ENCODE measurements at regions not wholly inside any gene's neighbourhood (a gene's known extent, or its start where the extent isn't known, plus 50 kb on each side); places are given as distances from the start of the nearest gene placed in this dataset.
"Not testable (repeated sequence)": the region's sequence is repeated elsewhere in the genome, so short reads cannot be mapped to it uniquely, and the experiment has no call there.

GRCh38 chr11:25515576-25515975, 816.4 kb upstream of the ANO3 start:
- no peak for DNase-seq (ENCODE audit: low read depth)

DNA sequence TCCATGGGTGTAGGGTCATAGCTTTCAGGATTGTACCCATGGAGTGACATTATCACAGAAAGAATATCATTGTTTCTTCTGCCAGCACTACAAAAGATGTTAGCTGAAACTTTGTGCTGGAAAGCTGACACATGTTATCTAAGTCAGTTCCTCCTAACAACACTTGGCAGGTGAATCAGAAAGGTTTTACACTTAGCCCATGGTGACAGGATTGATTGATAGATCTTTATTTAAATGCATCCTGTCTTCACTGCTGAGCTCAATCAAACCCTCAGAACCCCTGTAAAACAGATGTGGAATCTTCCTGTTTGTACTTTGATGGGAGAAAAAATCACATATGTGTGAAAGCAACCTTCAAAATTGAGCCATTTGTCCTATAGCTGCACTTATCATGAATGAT, 811.5 kb upstream of the ANO3 start:
- DNase-seq (ENCODE audit: low read depth), result no peak

DNA sequence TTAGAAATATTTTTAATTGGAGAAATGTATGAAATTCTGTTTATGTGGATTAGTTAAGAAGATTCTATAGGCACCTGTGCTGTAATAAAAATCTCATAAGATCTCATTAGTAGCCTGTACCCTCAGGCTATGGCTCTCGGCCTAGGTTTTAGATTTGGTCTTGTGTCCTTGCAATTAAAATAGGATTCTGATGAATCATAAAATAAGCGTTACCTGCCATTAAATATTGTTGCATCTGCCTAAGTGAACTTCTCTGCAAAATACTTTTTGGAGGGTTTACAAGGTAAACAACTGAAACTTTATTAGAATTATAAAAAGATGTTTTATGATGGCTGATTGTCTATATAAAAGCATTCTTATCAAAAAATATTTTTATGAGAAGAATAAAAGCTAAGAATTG, 804.1 kb upstream of the ANO3 start:
- DNase-seq (ENCODE audit: low read depth), result no peak

- no peak for DNase-seq (ENCODE audit: low read depth)
Measured at GRCh38 chr11:25529572-25529971, 802.4 kb upstream of the ANO3 start.

DNA sequence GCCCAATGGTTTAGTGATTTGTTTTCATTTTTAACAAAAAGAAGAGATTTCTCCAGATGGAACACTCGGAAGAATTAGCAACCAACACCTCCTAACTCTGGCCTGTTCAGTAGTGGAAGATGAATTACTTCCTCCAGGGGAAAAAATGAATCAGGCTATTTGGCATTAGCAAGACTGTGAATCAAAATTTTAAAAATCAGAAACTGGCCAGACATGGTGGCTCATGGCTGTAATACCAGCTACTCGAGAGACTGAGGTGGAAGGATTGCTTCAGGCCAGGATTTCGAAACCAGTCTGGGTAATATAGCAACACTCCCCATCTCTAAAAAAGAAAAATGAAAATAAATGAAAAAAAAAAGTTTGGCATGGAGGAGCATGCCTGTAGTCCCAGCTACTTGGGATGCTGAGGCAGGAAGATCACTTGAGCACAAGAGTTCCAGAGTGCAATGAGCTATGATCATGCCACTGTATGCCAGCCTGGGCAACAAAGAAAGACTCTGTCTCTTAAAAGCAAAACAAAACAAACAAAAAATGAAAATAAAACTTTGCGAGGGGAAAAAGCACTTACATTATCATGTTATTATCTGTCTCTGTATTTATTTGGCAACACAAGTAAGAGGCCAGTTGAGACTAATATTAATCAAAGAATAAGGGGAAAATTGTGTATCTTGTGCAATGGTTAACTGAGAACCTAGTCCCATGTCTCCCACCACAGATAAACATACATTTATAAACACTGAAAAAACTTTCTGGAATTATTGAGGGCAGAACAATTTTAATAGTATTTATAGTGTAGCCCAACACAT, 796.3 kb upstream of the ANO3 start:
- DNase-seq (ENCODE audit: low read depth), result peak; percentile 53

DNA sequence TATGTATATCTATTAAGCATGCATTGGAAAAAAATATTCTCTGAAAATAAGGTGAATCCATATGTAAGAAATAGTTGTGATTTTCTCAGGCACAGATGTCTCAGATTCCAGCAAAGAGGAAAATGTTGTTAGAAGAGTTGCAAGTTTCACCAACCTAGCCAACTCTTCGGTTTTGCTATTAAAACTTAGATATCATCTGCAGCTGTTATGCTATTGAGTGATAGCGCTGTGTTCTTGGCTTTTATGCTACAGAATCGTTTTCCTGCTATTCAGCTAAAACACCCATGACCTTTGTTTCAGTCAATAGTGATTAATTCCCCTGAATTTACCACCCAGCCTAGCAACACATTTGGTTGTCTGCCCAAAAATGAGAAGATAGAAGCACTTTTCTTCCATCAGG, 795.6 kb upstream of the ANO3 start:
- no peak for DNase-seq (ENCODE audit: low read depth)

- no peak for DNase-seq (ENCODE audit: low read depth)
Measured at GRCh38 chr11:25537393-25537792, 794.5 kb upstream of the ANO3 start.

DNA sequence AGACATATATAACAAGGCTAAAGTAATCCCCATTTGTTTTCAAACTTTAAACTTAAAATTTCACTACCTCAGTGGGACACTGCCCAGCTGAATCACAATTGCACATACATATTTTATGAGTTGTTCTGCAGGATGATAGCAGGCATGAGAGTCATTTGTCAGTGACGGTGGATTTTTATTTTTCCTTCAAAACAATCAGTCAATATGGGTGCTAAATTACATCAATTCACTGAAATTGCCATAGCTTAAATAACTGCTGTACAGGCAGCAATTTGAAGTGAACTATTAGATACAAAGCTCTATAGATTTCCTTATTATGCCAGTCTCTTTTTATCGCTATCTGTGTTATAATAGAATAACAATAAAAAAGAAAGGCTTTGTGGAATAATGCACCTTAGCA, 784.6 kb upstream of the ANO3 start:
- no peak for DNase-seq (ENCODE audit: low read depth)

DNA sequence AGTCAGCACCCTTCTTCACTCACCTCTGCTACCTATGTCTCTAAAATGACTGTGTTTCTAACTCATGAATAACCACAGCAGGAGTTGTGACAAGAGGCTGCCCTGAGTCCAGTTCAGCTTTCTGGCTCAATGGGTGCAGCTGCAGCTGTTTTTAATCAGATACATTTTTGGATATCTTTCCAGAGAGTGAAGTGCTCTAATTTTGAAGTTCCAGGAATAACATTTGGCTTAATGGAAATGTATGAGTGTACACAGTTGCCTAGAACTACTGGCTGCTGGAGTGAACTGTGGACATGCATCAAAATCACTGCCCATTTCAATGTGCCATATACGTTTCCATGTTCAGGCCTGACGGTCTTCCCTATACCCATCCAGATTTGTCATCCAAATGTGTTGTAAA, 769.5 kb upstream of the ANO3 start:
- no peak for DNase-seq (ENCODE audit: low read depth)

DNA sequence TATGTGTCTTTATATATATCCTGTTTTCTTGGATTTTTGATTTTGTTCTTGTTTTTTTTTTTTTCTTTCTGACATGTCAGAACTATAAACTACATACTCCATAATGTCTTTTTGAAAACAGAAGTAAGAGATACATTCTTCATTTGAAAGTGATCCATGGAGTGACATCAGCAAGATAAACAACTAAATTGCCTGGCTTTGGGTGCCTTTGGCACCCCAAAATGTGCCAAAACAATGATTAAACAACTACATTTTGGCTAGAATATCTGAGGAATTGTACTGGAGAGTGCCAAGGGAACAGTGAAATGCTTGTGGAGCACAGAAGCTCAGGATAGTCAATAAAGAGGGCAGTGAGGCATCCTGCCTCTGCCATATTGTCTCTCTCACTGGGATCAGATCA, 766.1 kb upstream of the ANO3 start:
- no peak for DNase-seq (ENCODE audit: low read depth)

GRCh38 chr11:25566298-25567200, 765.4 kb upstream of the ANO3 start:
- peak; percentile 6 for DNase-seq (ENCODE audit: low read depth)

GRCh38 chr11:25576320-25576719, 755.6 kb upstream of the ANO3 start:
- no peak for DNase-seq (ENCODE audit: low read depth)

DNA sequence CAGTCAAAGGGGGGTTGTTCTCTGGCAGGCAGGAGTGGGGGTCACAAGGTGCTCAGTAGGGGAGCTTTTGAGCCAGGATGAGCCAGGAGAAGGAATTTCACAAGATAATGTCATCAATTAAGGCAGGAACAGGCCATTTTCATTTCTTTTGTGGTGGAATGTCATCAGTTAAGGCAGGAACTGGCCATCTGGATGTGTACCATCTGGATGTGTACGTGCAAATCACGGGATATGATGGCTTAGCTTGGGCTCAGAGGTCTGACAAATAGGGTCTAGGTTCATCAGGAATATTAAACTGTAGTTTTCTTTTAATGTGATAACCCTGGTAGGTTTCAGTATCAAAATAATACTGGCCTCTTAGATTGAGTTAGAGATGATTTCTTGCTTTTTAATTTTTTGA, 752.4 kb upstream of the ANO3 start:
- DNase-seq (ENCODE audit: low read depth), result not testable (repeated sequence)

DNA sequence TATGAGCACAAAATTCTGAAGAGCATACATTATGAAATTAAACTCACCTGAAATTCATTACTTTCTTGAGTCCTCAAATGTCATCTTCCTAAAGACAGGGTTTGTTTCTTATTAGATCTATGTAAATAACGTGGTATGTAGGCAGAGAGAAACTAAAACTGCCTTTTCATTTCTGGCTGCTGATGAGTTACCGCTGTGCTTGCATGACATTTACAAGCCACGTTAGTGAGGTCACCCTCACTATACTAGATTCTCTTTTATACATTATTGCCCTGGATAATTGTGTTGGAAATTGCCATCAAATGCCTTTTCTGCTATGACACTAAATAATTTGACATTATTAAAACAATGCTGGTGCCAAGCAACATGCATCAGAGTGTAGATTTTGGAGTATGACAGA, 748.3 kb upstream of the ANO3 start:
- DNase-seq (ENCODE audit: low read depth), result no peak

DNA sequence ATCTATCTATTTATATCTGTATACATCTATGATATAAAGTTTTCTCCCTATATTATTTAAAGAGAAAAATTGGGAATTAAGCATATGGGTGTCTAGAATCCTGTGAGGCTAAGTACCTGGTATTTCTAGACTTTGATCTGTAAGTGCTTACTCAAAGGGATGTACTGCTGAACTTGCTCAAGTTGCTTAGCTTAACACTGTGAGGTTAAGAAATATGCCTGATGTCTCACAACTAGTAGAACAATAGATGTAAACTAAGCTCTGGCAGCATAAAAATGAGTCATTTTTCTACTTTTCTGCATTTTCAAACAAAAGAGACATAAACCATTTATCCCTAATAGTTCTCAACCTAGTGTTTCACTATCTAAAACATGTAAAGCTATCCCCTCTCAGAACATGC, 744.4 kb upstream of the ANO3 start:
- DNase-seq (ENCODE audit: low read depth), result no peak

DNA sequence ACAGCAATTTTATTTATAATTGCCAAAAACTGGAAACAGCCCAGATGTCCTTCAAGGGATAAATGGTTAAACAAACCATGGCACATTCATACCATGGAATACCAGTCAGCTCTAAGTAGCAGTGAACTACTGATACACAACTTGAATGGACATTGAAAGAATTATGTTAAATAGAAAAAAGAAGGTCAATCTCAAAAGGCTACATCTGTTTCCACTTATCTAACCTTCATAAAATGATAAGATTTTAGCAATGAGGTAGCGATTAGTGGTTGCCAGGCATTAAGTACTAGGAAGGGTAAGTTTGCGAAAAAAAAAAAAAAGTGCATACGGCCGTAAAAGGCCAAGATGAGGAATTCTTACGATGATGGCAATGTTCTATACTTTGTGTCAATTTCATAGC, 738.7 kb upstream of the ANO3 start:
- no peak for DNase-seq (ENCODE audit: low read depth)

DNA sequence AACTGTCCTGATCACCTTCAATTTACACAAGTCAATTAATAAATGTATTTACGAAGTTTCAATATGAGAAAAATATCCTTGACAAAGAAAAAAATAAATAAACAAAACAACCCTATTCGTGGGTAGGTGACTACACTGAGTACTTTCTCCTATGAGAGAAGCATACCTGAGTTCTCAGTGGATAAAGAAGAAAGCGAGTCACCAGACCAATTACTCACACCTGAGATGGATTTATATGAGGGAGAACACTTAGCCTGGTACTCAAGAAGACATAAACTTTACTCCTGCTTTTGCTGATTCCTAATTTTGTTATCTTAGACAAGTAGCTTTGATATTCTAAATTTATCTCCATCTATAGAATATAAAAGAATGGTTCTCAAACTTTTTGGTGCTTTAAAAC, 735.2 kb upstream of the ANO3 start:
- no peak for DNase-seq (ENCODE audit: low read depth)

- no peak for DNase-seq (ENCODE audit: low read depth)
Measured at GRCh38 chr11:25597696-25598095, 734.2 kb upstream of the ANO3 start.

DNA sequence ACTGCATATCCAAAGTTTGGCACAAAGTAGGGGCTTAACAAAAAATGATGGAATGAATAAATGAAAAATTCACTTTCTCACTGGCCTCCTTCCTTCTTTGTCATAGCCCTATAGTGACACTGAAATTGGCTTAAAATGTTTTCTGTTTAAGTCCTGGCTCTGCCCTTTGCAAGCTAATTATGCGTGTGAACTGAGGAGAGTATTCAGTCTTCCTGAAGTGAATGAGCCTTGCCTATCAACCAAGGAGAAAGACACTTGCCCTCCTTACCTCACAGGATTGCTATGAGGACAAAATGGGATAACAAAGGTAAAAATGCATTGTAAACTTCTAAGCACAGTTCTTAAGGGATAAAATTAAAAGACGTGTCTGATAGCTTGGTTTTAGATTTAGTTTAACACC, 729.8 kb upstream of the ANO3 start:
- DNase-seq (ENCODE audit: low read depth), result no peak

- no peak for DNase-seq (ENCODE audit: low read depth)
Measured at GRCh38 chr11:25602959-25603358, 729.0 kb upstream of the ANO3 start.

DNA sequence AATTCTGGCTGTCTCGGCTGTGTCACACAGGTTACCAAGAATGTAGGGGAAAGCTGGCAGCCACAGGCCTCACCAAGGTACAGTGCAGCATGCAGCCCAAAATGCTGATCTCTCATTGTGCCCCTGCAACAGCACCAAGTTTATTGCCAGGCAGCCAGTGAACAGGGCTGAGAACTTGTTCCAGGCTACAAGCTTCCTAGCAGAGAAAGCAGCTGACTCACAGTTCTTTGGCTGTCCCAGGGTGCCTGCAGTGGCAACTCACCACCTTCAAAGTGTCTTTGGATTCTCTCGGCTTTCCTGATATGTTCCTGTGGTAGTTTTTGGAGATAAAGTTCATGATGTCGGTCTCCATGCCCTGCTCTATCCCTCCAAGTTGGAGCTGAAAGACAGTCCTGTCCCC, 719.1 kb upstream of the ANO3 start:
- DNase-seq (ENCODE audit: low read depth), result no peak

DNA sequence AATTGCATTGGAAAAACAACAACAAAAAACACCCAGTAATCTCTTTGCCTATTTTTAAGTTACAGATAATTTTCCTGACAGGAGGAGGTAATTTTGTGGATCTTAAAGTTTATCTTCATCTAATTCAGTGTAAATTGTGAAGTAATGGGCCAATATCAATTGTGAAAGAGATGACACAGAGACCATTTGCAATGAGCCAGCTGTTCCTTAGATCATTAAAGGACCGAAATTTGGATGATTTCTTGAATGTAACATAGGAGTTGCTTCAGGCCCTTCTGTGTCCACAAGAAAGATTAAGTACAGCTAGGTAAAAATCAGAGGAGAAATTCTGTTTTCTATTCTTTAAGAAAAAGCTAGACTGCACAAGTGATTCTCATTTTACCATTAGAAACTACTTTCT, 718.5 kb upstream of the ANO3 start:
- no peak for DNase-seq (ENCODE audit: low read depth)

DNA sequence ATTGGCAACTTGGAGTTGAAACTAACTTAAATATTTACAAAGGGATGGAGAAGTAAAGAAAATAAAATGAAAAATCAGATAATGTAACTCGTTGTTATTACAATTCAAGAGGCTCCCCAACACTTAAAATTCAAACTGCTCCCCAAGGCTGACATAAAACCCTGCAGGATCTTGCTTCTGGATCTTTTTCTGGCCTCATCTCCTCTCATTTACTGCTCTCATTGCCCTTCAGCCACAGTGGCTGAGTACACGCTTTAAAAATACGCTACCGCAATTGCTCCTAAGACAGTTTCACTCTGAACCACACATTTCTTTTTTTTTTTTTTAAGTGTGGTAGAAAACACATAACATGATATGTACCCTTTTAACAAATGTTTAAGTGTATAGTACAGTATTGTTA, 718.1 kb upstream of the ANO3 start:
- DNase-seq (ENCODE audit: low read depth), result no peak

Data from fibroblast of the conjunctiva (primary cell).